ENCODE measurements at regions not wholly inside any gene's neighbourhood (a gene's known extent, or its start where the extent isn't known, plus 50 kb on each side); places are given as distances from the start of the nearest gene placed in this dataset.
"Not testable (repeated sequence)": the region's sequence is repeated elsewhere in the genome, so short reads cannot be mapped to it uniquely, and the experiment has no call there.

GRCh38 chr5:52255308-52255707 lies 532.4 kb upstream of the ITGA1 start:
- DNase-seq = no peak

- DNase-seq = no peak
Measured at GRCh38 chr5:52262844-52263243, 524.9 kb upstream of the ITGA1 start.

- no peak for DNase-seq
Measured at GRCh38 chr5:52269401-52269800, 518.3 kb upstream of the ITGA1 start.

- DNase-seq = no peak
Measured at GRCh38 chr5:52269859-52270258, 517.9 kb upstream of the ITGA1 start.

- no peak for DNase-seq
Measured at GRCh38 chr5:52275639-52276038, 512.1 kb upstream of the ITGA1 start.

- DNase-seq = no peak
Measured at GRCh38 chr5:52277101-52277500, 510.6 kb upstream of the ITGA1 start.

GRCh38 chr5:52282647-52283046 lies 505.1 kb upstream of the ITGA1 start:
- DNase-seq = no peak

- DNase-seq = no peak
Measured at GRCh38 chr5:52283221-52283620, 504.5 kb upstream of the ITGA1 start.

- DNase-seq = no peak
Measured at GRCh38 chr5:52300703-52301372, 486.9 kb upstream of the ITGA1 start.

GRCh38 chr5:52304816-52305215 lies 482.9 kb upstream of the ITGA1 start:
- DNase-seq = not testable (repeated sequence)

GRCh38 chr5:52328220-52328806 lies 459.4 kb upstream of the ITGA1 start:
- no peak for DNase-seq

GRCh38 chr5:52331725-52332124 lies 456.0 kb upstream of the ITGA1 start:
- no peak for DNase-seq

GRCh38 chr5:52334367-52334766 lies 453.3 kb upstream of the ITGA1 start:
- DNase-seq = no peak

GRCh38 chr5:52339285-52339684 lies 448.4 kb upstream of the ITGA1 start:
- DNase-seq = no peak

- DNase-seq = no peak
Measured at GRCh38 chr5:52342361-52342760, 445.4 kb upstream of the ITGA1 start.

- DNase-seq = no peak
Measured at GRCh38 chr5:52356311-52356918, 431.3 kb upstream of the ITGA1 start.

- DNase-seq = no peak
Measured at GRCh38 chr5:52359261-52359660, 428.5 kb upstream of the ITGA1 start.

- no peak for DNase-seq
Measured at GRCh38 chr5:52360985-52361384, 426.7 kb upstream of the ITGA1 start.

GRCh38 chr5:52374286-52374685 lies 413.4 kb upstream of the ITGA1 start:
- no peak for DNase-seq

GRCh38 chr5:52375969-52376368 lies 411.7 kb upstream of the ITGA1 start:
- no peak for DNase-seq

GRCh38 chr5:52376592-52376991 lies 411.1 kb upstream of the ITGA1 start:
- no peak for DNase-seq

GRCh38 chr5:52378237-52378636 lies 409.5 kb upstream of the ITGA1 start:
- DNase-seq = no peak

- DNase-seq = no peak
Measured at GRCh38 chr5:52388349-52388748, 399.4 kb upstream of the ITGA1 start.

- DNase-seq = no peak
Measured at GRCh38 chr5:52392321-52392720, 395.4 kb upstream of the ITGA1 start.

- no peak for DNase-seq
Measured at GRCh38 chr5:52409835-52410234, 377.9 kb upstream of the ITGA1 start.

Measured in NCI-H526 treated with DMSO at 0.1 percent for 48 hours (cell line).